Activated CD4-positive, alpha-beta T cell treated with anti-CD3 and anti-CD28 coated beads, Interleukin-2, amount 50 U/mL, for 1 hour (primary cell): ENCODE measurements at regions not wholly inside any gene's neighbourhood (a gene's known extent, or its start where the extent isn't known, plus 50 kb on each side); places are given as distances from the start of the nearest gene placed in this dataset.
"Not testable (repeated sequence)": the region's sequence is repeated elsewhere in the genome, so short reads cannot be mapped to it uniquely, and the experiment has no call there.

Experiments
- DNase-seq: peaks from one replicate; pipeline ENCODE4 v3.0.0-alpha.2; 2020

DNA sequence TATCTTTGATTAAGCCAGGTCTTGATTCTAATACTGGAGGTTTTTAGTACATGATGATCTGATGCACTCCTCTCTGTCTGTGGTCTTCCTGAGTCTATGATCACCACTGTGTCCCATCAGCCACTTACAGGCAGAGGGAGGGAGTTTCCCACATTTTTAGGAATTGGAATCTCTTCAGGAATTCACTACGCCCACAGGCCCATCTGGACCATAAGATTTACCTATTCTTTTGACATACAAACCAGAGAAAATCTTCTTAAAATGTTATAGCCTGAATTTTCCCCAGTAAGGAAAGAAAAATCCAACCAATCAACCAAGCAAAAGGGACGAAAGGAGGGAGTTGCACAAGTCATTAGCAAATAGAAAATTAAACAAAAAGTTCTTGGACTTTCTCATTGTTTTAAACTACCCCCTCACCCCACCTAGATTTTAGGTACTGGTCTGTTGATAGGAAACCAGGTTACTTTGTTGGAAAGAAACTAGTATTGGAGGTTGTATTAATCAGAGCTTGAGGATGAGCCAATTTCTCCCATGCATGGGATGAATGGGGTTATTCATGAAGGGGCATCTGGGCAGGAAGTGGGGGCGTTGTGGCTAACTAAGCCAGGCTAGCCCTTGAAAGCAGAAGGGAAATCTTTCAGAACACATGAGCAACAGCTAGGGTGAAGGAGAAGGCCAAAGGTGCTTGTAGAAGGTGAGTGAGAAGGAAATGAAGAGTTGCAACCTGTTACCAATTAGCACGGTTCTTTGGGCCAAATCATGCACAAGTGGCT lies 328.2 kb upstream of the MEX3C start:
- no peak for DNase-seq

DNA sequence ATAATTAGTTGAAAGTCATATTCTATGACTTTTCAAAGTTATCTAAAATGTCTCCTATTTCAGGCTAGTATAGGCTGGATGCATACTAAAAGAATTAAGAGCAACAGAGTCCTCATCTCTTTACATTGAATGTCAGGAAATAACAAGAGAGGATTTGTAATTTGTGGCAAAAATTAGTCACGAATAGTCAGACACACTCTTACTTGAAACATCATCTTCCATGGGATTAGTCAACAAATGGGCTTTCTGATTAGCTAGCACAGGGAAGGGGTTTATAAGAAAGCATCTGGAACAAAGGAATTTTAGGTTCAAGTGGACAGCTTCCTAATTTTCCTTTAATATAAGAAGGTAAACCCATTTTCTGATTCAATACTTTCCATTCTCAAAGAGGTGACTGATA lies 330.3 kb upstream of the MEX3C start:
- no peak for DNase-seq

DNA sequence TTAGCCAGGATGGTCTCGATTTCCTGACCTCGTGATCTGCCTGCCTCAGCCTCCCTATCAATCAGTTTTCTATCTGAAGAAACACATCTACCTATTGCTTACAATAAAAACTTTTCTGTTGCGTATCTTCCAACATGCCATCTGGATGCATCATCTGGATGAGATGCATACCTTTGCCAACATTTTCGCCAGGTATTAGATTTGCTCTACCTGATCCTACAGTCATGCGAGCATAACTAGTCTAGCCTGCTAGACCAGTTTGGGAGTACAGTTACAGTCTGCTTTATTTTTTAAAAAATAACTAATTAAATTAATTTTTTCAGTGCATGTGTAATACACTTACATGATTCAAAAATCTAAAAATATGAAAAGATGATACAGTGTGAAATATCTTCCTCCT lies 334.0 kb upstream of the MEX3C start:
- no peak for DNase-seq

- DNase-seq = no peak
These were observed 340.0 kb upstream of the MEX3C start for GRCh38 chr18:51537487-51537886.

- DNase-seq = no peak
These were observed 343.1 kb upstream of the MEX3C start for GRCh38 chr18:51540562-51540961.

DNA sequence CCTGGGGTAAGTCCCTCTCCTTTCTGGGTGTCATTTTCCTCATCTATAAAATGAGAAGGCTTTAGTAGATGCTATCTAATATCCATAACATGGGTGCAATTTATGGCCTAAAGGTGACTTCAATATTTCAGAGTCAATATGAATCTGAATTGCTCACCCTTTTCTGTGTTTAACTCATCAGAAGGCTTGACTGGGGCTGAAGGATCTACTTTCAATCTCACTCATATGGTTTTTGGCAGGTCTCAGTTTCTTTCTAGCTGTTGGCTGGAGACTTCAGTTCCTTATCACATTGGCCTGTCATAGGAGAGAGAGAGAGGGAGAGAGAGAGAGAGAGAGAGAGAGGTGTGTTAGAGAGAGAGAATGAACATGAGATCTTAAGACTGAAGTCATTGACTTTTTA lies 343.7 kb upstream of the MEX3C start:
- DNase-seq = no peak

GRCh38 chr18:51543658-51544155 lies 346.2 kb upstream of the MEX3C start:
- no peak for DNase-seq

DNA sequence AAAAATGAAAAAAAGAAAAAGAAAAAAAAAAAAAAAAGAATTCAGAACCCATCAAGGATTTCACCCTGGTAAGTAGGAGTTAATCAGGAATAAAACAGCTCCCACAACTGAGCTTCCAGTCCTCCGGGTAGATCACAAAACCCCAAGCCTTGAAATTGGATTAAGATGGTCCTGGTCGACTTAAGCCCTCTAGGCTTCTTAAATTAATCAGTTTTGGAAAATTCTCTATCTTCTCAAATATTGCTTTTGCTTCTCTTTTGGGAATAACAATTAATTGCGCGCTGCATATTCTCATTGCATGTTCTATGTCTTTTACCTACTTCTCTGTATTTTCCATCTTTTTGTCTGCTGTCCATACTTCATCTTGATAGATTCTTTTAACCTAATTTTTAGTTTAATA lies 348.0 kb upstream of the MEX3C start:
- no peak for DNase-seq

DNA sequence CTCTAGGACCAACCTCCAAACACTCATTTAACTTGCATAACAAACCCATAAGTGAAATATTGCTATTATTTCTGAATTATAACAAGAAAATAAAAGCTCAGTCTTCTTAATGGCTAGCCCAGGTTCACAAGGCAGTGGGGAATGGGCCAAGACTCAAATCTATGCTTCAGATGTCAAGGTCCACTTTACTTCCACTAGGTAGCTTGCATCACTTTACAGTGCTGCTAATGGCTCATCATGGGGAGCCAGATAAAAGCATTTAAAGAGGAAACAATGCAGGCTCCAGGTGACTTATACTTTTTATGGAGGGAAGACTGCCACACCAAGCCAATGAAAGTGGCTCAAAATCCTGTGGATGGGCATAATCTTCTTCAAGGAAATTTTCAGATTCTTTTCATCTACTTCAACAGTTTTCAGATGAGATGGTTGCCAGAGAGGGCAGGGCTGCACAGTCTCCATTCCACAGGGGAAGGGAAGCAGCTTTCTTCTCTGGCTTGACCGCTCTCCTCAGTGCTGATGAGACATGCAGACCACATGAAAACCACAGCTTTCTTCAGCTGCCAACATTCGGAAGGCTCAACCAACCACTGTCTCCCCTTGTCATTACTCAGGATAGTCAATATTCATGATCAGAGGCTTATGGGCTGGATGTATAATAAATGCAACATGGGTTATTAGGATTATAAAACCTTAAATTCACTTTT lies 361.9 kb upstream of the MEX3C start:
- no peak for DNase-seq

- no peak for DNase-seq
These were observed 362.4 kb upstream of the MEX3C start for GRCh38 chr18:51559902-51560287.

- DNase-seq = no peak
These were observed 364.3 kb upstream of the MEX3C start for GRCh38 chr18:51561821-51562220.

DNA sequence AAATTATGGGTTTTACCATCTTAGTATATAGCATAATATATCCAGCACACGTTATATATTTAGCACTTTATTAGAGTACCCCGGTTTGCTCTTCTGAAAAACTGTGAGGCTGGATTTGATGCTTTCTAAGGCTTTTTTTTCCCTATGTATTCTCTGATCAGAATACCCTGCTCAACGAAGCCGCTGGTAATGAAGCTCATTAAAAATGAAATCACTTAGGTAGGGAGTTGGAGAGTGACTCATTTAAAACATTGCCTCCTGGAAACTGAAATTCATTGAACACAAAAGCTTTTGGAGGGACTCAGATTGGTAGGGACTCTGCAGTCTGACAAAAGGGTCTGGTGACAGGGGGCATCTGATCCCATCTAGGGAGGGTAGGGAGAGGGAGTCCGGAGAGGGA lies 365.4 kb upstream of the MEX3C start:
- DNase-seq = no peak

DNA sequence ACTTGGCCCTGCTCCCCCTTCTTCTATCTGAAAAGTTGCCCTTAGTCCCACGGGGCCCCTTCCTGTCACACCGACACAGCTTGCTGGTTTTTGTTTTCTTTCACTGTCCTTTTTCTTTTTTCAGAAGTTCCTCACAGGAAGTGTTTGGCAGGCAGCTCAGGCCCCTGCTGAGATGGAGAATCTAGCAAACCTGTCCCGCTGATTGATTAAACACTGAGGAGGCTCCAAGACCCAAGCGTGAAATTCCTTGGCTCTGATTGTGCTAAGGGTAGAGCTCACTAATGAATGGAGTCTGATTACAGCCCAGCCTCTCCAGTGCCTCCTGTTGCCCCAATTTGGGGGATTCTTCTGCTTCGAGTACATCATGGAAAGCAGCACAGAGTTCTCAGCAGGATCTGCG lies 365.9 kb upstream of the MEX3C start:
- no peak for DNase-seq

- DNase-seq = no peak
These were observed 370.7 kb upstream of the MEX3C start for GRCh38 chr18:51568151-51568550.

DNA sequence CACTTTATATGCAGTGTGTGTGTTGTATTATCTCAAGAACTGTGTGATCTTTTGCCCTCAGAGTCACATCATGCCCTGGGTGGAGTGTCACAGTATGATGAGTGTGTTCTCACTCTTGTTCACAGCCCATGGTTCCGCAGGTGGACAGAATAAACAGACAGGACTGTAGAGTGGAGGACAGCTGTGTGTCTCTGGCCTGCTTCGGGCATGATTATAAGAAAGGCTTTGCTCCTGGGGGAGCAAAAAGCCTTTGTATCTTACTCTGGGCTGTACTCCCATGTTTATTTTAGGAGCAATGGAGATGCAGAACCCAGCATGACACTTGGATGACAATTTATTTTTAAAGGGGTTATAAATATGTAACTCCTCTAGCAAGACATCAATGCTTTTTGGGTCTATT lies 371.7 kb upstream of the MEX3C start:
- DNase-seq = no peak

GRCh38 chr18:51569561-51569960 lies 372.1 kb upstream of the MEX3C start:
- DNase-seq = no peak

DNA sequence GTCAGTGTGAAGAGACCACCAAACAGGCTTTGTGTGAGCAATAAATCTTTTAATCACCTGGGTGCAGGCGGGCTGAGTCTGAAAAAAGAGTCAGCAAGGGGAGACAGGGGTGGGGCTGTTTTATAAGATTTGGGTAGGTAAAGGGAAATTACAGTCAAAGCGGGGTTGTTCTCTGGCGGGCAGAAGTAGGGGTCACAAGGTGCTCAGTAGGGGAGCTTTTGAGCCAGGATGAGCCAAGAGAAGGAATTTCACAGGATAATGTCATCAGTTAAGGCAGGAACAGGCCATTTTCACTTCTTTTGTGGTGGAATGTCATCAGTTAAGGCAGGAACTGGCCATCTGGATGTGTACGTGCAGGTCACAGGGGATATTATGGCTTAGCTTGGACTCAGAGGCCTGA lies 372.6 kb upstream of the MEX3C start:
- DNase-seq = not testable (repeated sequence)

DNA sequence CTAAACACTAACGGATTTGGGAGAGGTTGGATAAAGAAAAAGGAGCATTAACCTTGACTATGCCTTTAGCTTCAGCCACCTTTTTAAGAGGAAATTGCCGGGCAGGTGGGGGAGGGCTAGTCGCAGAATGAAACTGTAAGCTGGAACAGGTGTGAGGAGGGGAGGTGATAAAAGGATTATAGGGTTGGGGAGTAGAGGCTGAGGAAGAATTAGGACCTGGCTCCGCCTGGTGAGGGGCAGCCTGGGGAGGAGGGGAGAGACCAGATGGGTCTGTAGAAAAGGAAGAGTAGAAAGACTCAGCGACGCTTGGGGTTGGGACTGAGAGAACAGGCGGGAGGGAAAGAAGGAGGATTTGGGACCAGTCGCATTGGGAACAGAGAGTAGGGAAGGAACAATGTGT lies 376.4 kb upstream of the MEX3C start:
- not testable (repeated sequence) for DNase-seq

DNA sequence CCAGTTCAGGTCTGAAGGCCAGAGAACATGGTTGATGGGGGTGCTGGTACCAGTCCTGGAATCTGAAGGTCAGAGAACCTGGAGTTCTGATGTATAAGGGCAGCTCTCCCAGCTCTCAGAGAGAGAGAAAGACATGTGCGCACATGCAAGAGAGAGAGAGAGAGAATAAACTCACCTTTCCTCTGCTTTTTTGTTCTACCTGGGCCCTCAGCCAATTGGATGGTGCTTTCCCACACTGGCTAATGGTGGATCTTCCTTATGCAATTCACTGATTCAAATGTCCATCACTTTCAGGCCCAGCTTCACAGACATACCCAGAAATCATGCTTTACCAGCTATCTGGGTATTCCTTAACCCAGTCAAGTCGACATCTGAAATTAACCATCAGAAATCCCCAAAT lies 377.7 kb upstream of the MEX3C start:
- no peak for DNase-seq

- DNase-seq = no peak
These were observed 381.0 kb upstream of the MEX3C start for GRCh38 chr18:51578406-51578980.

DNA sequence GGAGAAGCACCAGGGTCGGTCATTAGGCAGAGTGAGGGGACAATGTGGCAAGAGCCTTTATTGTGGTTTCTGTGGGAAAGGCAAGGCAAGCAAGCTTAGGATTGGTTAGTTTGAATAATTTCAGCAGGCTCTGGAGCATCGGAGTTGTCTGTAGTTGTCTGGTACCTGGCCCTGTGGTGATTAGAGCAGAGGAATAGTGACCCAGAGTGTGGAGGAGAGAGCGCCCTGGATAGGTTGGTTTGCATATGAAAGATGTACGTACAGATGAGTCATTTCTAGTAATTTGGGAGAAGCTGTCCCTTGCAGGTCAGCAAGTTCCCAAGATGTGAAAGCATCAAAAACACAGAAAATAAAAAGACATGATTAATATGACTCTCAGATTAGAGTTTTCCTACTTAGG lies 383.1 kb upstream of the MEX3C start:
- no peak for DNase-seq

DNA sequence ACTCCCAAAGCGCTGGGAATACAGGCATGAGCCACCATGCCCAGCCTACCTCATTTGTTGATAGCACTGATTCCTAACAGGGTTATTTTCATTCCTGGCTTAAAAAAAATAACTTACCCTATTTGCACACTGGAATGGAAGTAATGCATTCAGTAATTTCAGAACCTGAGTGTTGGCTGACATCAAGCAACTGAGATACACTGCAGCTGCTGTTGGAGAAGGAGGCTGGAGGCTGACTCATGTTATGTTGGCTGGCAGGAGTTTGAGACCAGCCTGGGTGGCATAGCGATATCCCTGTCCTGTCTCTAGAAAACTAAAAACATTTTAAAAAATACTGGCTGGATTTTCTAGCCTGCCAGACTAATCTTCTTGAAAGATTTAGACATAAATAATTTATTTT lies 385.1 kb upstream of the MEX3C start:
- no peak for DNase-seq

DNA sequence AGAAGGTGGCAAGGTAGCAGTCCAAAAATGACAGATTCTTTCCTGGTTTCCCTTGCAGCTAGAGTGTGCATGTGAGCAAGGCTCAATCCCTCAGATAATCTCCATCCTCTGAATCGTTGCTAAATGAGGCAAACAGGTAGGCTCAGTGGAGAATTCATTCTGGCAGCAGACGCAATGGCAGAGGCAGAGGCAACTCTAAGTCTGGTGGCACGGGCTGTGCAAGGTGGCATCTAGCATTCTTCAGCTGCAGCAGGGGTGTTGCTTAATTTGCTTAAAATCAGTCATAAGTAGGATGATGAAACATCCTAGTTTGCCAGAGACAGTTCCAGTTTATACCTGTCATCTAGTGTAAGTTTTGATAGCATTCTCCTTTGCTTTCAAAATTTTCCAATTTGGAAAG lies 391.1 kb upstream of the MEX3C start:
- no peak for DNase-seq

GRCh38 chr18:51593931-51594330 lies 396.4 kb upstream of the MEX3C start:
- DNase-seq = no peak
